H1 (cell line): ENCODE measurements at regions not wholly inside any gene's neighbourhood (a gene's known extent, or its start where the extent isn't known, plus 50 kb on each side); places are given as distances from the start of the nearest gene placed in this dataset.
"Not testable (repeated sequence)": the region's sequence is repeated elsewhere in the genome, so short reads cannot be mapped to it uniquely, and the experiment has no call there.

Source experiments
- CTCF ChIA-PET: fragments of 300-600 bp; sonication (Branson Sonifier 250); formaldehyde crosslinking; loops from one replicate; lab custom pipeline; 2021; ENCODE audit not compliant: partially characterized antibody; lab: Charles Lee
- POLR2A ChIA-PET: fragments of 300-600 bp; sonication (Branson Sonifier 250); formaldehyde crosslinking; loops from one replicate; lab custom pipeline; 2021; ENCODE audit warnings: inconsistent platforms; ENCODE audit not compliant: partially characterized antibody; lab: Charles Lee
- DNase-seq, 2 experiments: peaks; one replicate each; pipeline versions ENCODE4 v3.0.0 to v3.0.0-alpha.2; 2010 to 2022; ENCODE audit warnings: low spot score in 2 of 2, low read depth in 1 of 2, mixed read lengths in 1 of 2
- FAIRE-seq: peaks from 2 replicates; lab custom pipeline; 2011; peaks lifted over from hg19 to GRCh38; lab: Jason Lieb, UNC
- H2AFZ ChIP-seq: 2 replicates; pipeline ENCODE4 v1.8.1; 2012; ENCODE audit warnings: low read length, inconsistent platforms
- H2AK5ac ChIP-seq: 2 replicates; pipeline ENCODE4 v1.6.1; 2013; ENCODE audit warnings: low read depth, low read length
- H2BK120ac ChIP-seq: replicated peaks from 2 replicates; pipeline ENCODE3; 2013; ENCODE audit warnings: low read depth, low read length, inconsistent platforms
- H2BK12ac ChIP-seq: 2 replicates; pipeline ENCODE4 v1.6.1; 2013; ENCODE audit warnings: low read depth, low read length
- H2BK15ac ChIP-seq: 2 replicates; pipeline ENCODE4 v1.6.1; 2013; ENCODE audit warnings: low read length
- H2BK20ac ChIP-seq: 2 replicates; pipeline ENCODE4 v1.6.1; 2013; ENCODE audit warnings: low read length
- H2BK5ac ChIP-seq: 2 replicates; pipeline ENCODE4 v1.6.1; 2013; ENCODE audit warnings: low read depth, low read length
- H3K14ac ChIP-seq: 2 replicates; pipeline ENCODE4 v1.6.1; 2013; ENCODE audit warnings: inconsistent platforms; ENCODE audit not compliant: insufficient read length
- H3K18ac ChIP-seq: 2 replicates; pipeline ENCODE4 v1.6.1; 2013; ENCODE audit warnings: low read length; ENCODE audit errors: extremely low read depth
- H3K23ac ChIP-seq: 2 replicates; pipeline ENCODE4 v1.6.1; 2013; ENCODE audit warnings: inconsistent platforms; ENCODE audit not compliant: insufficient read length
- H3K23me2 ChIP-seq: 2 replicates; pipeline ENCODE4 v1.6.1; 2013; ENCODE audit warnings: low read depth, low read length
- H3K27ac ChIP-seq: 2 replicates; pipeline ENCODE4 v1.6.1; 2011; ENCODE audit warnings: low read depth, low read length, inconsistent platforms
- H3K27me3 ChIP-seq, 4 experiments: replicated peaks in 1 of 4; 1 replicate in 1 of 4; 2 replicates in 3 of 4; pipeline versions ENCODE4 v1.6.1 to v1.8.1; 2011 to 2013; ENCODE audit warnings: low read length in 3 of 4, mild to moderate bottlenecking in 3 of 4, inconsistent platforms in 2 of 4, mixed read lengths in 2 of 4, moderate library complexity in 1 of 4; ENCODE audit not compliant: control insufficient read depth in 3 of 4, insufficient read depth in 3 of 4; ENCODE audit errors: extremely low read depth in 1 of 4
- H3K36me3 ChIP-seq, 4 experiments: 2 replicates each; pipeline versions ENCODE4 v1.6.1 to v1.8.1; 2011 to 2013; ENCODE audit warnings: mild to moderate bottlenecking in 4 of 4, low read length in 3 of 4, moderate library complexity in 2 of 4, control low read depth in 1 of 4, inconsistent platforms in 1 of 4; ENCODE audit not compliant: insufficient read depth in 4 of 4, control insufficient read depth in 2 of 4
- H3K4ac ChIP-seq: replicated peaks from 2 replicates; pipeline ENCODE3; 2013; ENCODE audit warnings: low read length, low read depth, mixed read lengths, inconsistent platforms; ENCODE audit not compliant: insufficient read length
- H3K4me1 ChIP-seq, 4 experiments: replicated peaks in 1 of 4; 1 replicate in 1 of 4; 2 replicates in 3 of 4; pipeline versions ENCODE4 v1.6.1 to v1.8.1; 2011 to 2013; ENCODE audit warnings: low read length in 3 of 4, inconsistent platforms in 2 of 4, mixed read lengths in 1 of 4; ENCODE audit not compliant: insufficient read depth in 4 of 4, control insufficient read depth in 3 of 4
- H3K4me2 ChIP-seq, 2 experiments: 2 replicates each; pipeline versions ENCODE4 v1.6.1 to v1.8.1; 2011 to 2013; ENCODE audit warnings: low read depth in 2 of 2, low read length in 2 of 2, control low read depth in 1 of 2, inconsistent platforms in 1 of 2, mild to moderate bottlenecking in 1 of 2; ENCODE audit not compliant: insufficient read depth in 1 of 2
- H3K4me3 ChIP-seq, 4 experiments: fragments of 200-600, 300-600 bp in 1 of 4; sonication (generic), shearing (Covaris generic), sonication (Bioruptor Twin) in 1 of 4; 2 replicates each; pipeline versions ENCODE4 v1.5.1 to v1.8.1; 2011 to 2016; ENCODE audit warnings: low read length in 4 of 4, low read depth in 3 of 4, control low read depth in 2 of 4, inconsistent platforms in 2 of 4, mild to moderate bottlenecking in 2 of 4, mixed read lengths in 1 of 4, moderate library complexity in 1 of 4; ENCODE audit not compliant: insufficient read depth in 2 of 4; ENCODE audit errors: extremely low read depth in 1 of 4
- H3K56ac ChIP-seq: replicated peaks from 2 replicates; pipeline ENCODE3; 2013; ENCODE audit warnings: low read depth, mild to moderate bottlenecking, mixed read lengths, low read length, inconsistent platforms; ENCODE audit not compliant: insufficient read length
- H3K79me1 ChIP-seq: 2 replicates; pipeline ENCODE4 v1.6.1; 2013; ENCODE audit warnings: low read depth, low read length, control low read depth
- H3K79me2 ChIP-seq, 2 experiments: 2 replicates each; pipeline versions ENCODE4 v1.6.1 to v1.8.1; 2012 to 2013; ENCODE audit warnings: low read length in 2 of 2, mild to moderate bottlenecking in 2 of 2, inconsistent platforms in 1 of 2; ENCODE audit not compliant: insufficient read depth in 2 of 2, control insufficient read depth in 1 of 2
- H3K9ac ChIP-seq, 4 experiments: replicated peaks in 1 of 4; 1 replicate in 1 of 4; 2 replicates in 3 of 4; pipeline versions ENCODE4 v1.6.1 to v1.8.1; 2011 to 2013; ENCODE audit warnings: low read depth in 3 of 4, low read length in 3 of 4, control low read depth in 2 of 4, mild to moderate bottlenecking in 2 of 4, moderate library complexity in 2 of 4, inconsistent platforms in 1 of 4; ENCODE audit errors: extremely low read depth in 1 of 4
- H3K9me3 ChIP-seq, 2 experiments: 2 replicates each; pipeline versions ENCODE4 v1.6.1 to v1.8.1; 2012 to 2013; ENCODE audit warnings: mild to moderate bottlenecking in 2 of 2, moderate library complexity in 2 of 2, control low read depth in 1 of 2, inconsistent platforms in 1 of 2, low read depth in 1 of 2, low read length in 1 of 2, mixed read lengths in 1 of 2; ENCODE audit not compliant: insufficient read depth in 2 of 2
- H4K20me1 ChIP-seq, 2 experiments: replicated peaks in 1 of 2; 2 replicates each; pipeline versions ENCODE3 to v1.8.1; 2011 to 2013; ENCODE audit warnings: inconsistent platforms in 2 of 2, low read length in 2 of 2, mild to moderate bottlenecking in 1 of 2; ENCODE audit not compliant: insufficient read depth in 2 of 2, control insufficient read depth in 1 of 2
- H4K5ac ChIP-seq: 2 replicates; pipeline ENCODE4 v1.6.1; 2013; ENCODE audit warnings: low read length, low read depth, mixed read lengths, inconsistent platforms; ENCODE audit not compliant: insufficient read length
- H4K8ac ChIP-seq: 2 replicates; pipeline ENCODE4 v1.8.0; 2013; ENCODE audit warnings: mild to moderate bottlenecking, moderate library complexity, low read length, inconsistent platforms; ENCODE audit not compliant: insufficient read depth; ENCODE audit errors: extremely low read depth
- H4K91ac ChIP-seq: replicated peaks from 2 replicates; pipeline ENCODE3; 2013; ENCODE audit warnings: low read length, mixed read lengths, inconsistent platforms; ENCODE audit not compliant: insufficient read length
- WGBS, 2 experiments: shearing (Covaris generic) in 1 of 2; methylation state at CpG; one replicate each; pipeline versions ENCODE4 v1.1.6 to v1.1.7; 2013 to 2015; ENCODE audit warnings: low lambda C conversion rate in 2 of 2, mixed read lengths in 2 of 2, inconsistent platforms in 1 of 2, low coverage in 1 of 2, missing lambda C conversion rate in 1 of 2; ENCODE audit not compliant: insufficient replicate concordance in 2 of 2, insufficient coverage in 1 of 2, insufficient read length in 1 of 2; ENCODE audit errors: extremely low coverage in 1 of 2, missing lambda C conversion rate in 1 of 2; 5-methylcytosine and 5-hydroxymethylcytosine counted together

DNA sequence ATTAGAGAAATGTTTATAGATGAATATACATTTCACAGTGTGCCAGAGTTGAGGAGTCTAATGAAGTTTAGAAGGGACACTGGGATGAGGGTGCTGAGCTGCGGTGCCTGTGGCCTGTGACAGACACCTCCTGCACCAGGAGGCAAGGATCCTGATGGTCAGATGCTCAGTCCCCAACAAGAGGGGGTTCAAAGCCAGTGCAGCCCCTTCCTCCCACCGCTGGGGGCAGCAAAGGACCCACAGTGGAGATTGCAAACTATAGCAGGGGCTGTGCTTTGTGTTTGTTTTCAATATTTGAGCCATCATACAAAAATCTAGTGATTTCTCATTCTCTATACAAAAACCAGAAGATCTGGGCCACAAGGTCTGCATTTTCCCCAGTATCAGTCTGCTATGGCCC lies 170.5 kb upstream of the PLGLB2 start:
- WGBS, 2 experiments = no CpG with 5 or more reads among the region's 2 CpGs
- FAIRE-seq, CTCF ChIA-PET: not testable (repeated sequence)

GRCh38 chr2:87582152-87582551 lies 165.7 kb upstream of the PLGLB2 start:
- H2BK12ac ChIP-seq, H2BK15ac ChIP-seq, H2AFZ ChIP-seq, H3K9me3 ChIP-seq, H4K91ac ChIP-seq, H4K8ac ChIP-seq, H3K79me1 ChIP-seq, FAIRE-seq, DNase-seq, POLR2A ChIA-PET, H2BK120ac ChIP-seq, H3K23ac ChIP-seq, H3K14ac ChIP-seq, H3K18ac ChIP-seq, H3K4ac ChIP-seq, CTCF ChIA-PET, H3K4me1 ChIP-seq, H4K20me1 ChIP-seq, H3K79me2 ChIP-seq, H4K5ac ChIP-seq, H3K27me3 ChIP-seq, H2AK5ac ChIP-seq, H3K36me3 ChIP-seq, H3K56ac ChIP-seq, H2BK20ac ChIP-seq, H3K27ac ChIP-seq, H3K23me2 ChIP-seq, H3K9ac ChIP-seq, H2BK5ac ChIP-seq, H3K4me2 ChIP-seq, H3K4me3 ChIP-seq: not testable (repeated sequence)
- no CpG with 5 or more reads among the region's 4 CpGs for WGBS, 2 experiments

More for the DNA sequence above, 170.5 kb upstream of the PLGLB2 start:
- H2BK120ac ChIP-seq, H3K9ac ChIP-seq, H3K4me1 ChIP-seq, H3K4ac ChIP-seq, H4K5ac ChIP-seq, H2BK12ac ChIP-seq, H4K91ac ChIP-seq, H3K4me2 ChIP-seq, POLR2A ChIA-PET, H3K56ac ChIP-seq, H2BK20ac ChIP-seq, H3K23ac ChIP-seq, H3K79me2 ChIP-seq, H3K4me3 ChIP-seq, H3K27ac ChIP-seq, H3K23me2 ChIP-seq, H2BK15ac ChIP-seq, H3K36me3 ChIP-seq, H3K79me1 ChIP-seq, H4K20me1 ChIP-seq, H3K27me3 ChIP-seq, H2BK5ac ChIP-seq, H4K8ac ChIP-seq, DNase-seq, H2AK5ac ChIP-seq, H3K18ac ChIP-seq, H3K14ac ChIP-seq, H3K9me3 ChIP-seq, H2AFZ ChIP-seq: not testable (repeated sequence)
